Urinary bladder (tissue), 3 donors: ENCODE measurements at regions not wholly inside any gene's neighbourhood (a gene's known extent, or its start where the extent isn't known, plus 50 kb on each side); places are given as distances from the start of the nearest gene placed in this dataset.

Experiments used
- DNase-seq: peaks from one replicate; pipeline ENCODE4 v3.0.0-alpha.2; 2015; ENCODE audit errors: extremely low spot score
- H3K27ac ChIP-seq: one replicate; pipeline ENCODE4 v1.5.1; 2013; ENCODE audit warnings: low read depth, mild to moderate bottlenecking, moderate library complexity
- H3K36me3 ChIP-seq: one replicate; pipeline ENCODE4 v1.6.1; 2013; ENCODE audit warnings: mild to moderate bottlenecking, moderate library complexity; ENCODE audit not compliant: insufficient read depth
- H3K4me1 ChIP-seq: one replicate; pipeline ENCODE4 v1.6.1; 2013; ENCODE audit warnings: mild to moderate bottlenecking, moderate library complexity; ENCODE audit not compliant: insufficient read depth
- H3K4me3 ChIP-seq: one replicate; pipeline ENCODE4 v1.5.1; 2013; ENCODE audit warnings: low read depth, low read length
- WGBS: extraction: QIAGEN DNeasy Blood & Tissue Kit; methylation state at CpG from one replicate; pipeline ENCODE4 v1.1.7; 2013; 5-methylcytosine and 5-hydroxymethylcytosine counted together
- donor health status: healthy with polysubstance abuse.
- donor health status: healthy.

DNA sequence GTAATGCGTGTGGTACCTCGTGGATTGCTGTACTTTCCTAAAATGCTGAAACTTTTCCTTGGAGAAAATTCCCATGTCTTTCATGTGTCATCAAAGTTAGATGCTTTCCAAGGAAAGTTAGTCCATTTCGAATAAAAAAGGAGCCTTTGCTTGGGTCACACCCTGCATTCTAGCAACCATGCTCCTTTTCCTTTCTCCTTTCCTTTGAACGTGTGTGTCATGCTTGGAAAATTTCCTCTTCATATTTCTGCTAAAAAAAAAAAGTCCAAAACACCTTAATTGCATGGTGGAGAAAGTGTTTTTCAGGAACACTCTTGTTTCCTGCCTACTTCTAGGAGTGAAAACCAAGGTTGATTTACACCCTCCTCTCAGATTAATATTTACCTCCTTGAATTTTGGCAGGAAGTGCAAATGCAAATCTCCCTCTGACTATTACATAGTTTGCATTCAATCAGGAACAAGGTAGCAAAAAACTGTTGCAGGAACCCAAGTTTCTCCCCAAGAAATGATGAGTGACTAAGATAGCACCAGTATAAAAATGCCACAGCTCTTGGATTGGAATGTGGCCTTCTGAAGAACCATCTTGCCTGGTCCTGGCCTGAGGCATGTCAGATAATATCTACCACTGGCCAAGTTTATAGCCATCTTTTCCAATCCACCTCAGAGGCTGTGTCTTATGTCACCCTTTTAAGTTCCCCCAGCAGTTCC lies 590.6 kb downstream of the QKI start:
- H3K27ac ChIP-seq, result no peak overlapping the region
- H3K36me3 ChIP-seq, result no peaks in the 10 kb centered on the region
- no peaks in the 10 kb centered on the region for H3K4me1 ChIP-seq
- H3K4me3 ChIP-seq, result no peak overlapping the region
- DNase-seq, result no peak
- 58% methylated on average over 4 of the region's 4 CpGs for WGBS

DNA sequence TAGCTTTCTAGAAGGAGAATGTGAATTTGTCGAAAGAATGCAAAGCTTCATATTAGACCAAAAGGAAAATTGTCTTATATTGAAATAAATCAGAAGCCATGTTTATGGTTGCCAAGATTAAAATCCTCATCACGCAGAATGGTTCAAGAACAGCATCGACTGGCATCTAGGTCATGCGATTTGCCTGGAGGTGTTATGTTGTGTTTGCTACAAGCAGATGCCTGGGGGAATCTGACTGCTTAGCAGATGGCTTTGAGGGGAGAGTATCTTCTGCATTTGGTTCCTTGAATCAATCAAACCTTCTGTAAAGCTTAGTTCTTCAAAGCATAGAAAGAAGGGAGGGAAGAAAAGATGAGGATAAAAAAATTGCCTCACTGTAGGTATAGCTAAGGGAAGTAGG lies 585.8 kb downstream of the QKI start:
- WGBS, result 92% methylated on average over 4 of the region's 4 CpGs
- Histone ChIP-seq H3K27ac (no peak overlapping the region), H3K36me3 (no peaks in the 10 kb centered on the region), H3K4me3 (no peak overlapping the region), H3K4me1 (no peaks in the 10 kb centered on the region)
- DNase-seq, result no peak

DNA sequence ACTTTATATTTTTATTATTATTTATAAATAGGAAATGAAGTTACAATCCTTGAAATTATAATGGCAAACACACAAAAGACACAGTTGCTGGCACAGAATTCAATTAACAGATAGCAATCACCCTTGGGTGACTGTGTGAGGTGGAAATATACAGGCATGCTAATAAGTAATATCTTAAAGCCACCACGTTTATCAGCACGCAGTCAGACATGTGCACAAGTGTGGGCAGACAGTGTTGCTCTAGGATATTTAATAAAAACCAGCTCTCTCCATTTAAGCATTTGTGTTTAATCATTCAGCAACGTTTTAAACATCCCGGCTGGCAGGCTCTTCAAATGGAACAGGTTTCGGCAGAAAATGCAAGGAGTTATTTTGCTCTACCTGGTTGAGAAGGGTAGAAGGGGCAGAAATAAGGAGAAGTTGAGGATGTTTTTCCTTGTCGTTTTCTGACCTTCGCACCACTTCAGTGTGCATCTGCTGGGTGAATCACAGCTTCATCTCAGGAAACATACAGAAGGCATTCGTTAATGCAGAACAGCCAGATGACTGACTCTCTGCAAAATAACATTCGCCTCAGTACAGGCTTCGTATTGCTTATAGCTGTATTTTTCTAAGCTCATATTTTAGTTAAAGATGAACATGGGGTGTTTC lies 585.1 kb downstream of the QKI start:
- Histone ChIP-seq H3K4me3 (no peak overlapping the region), H3K36me3 (no peaks in the 10 kb centered on the region), H3K27ac (no peak overlapping the region), H3K4me1 (no peaks in the 10 kb centered on the region)
- no peak for DNase-seq
- 58% methylated on average over 10 of the region's 10 CpGs for WGBS

DNA sequence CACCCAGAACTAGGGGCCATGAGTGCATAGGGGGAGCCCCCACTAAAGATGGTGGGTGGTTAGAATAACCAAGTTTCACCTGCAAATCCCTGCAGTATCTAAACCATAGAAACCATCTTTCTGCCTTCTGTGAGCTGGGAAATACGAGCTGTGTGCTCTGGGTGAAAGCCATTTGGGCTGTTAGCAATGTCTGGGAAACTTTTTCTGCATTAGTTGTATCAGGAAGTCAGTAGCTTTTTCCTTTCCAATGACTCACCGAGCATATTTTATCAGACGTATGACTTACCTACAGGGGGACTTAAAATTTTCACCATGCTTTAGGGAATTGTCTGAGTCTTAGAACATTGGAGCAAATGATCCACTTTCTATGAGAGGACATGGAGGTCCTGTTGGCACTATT lies 584.0 kb downstream of the QKI start:
- no peaks in the 10 kb centered on the region for H3K4me1 ChIP-seq
- no peak for DNase-seq

DNA sequence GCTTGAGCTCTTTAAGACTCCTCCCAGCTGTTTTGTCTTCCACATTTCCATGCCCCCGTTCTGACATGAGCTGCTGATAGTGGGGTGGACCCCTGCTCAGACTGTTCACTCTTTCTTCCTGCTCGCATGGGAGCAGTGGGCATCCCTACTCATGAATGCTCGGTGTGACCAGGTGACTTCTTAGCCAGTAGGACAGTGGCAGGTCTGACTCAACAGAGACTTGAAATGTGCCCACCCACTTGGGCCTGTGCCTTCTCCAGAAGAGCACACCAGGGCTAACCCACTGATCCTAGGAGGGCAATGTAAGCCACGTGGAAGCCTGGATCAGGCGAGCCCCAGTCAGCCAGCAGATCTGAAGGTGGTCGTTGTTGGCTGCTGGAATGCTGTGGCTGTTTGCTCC lies 582.0 kb downstream of the QKI start:
- DNase-seq, result no peak
- Histone ChIP-seq H3K27ac (no peak overlapping the region), H3K36me3 (no peaks in the 10 kb centered on the region), H3K4me1 (no peaks in the 10 kb centered on the region), H3K4me3 (no peak overlapping the region)
- 85% methylated on average over 6 of the region's 6 CpGs for WGBS

More for the DNA sequence above, 584.0 kb downstream of the QKI start:
- 66% methylated on average over 3 of the region's 3 CpGs for WGBS
- Histone ChIP-seq H3K36me3 (no peaks in the 10 kb centered on the region), H3K27ac (no peak overlapping the region), H3K4me3 (no peak overlapping the region)

DNA sequence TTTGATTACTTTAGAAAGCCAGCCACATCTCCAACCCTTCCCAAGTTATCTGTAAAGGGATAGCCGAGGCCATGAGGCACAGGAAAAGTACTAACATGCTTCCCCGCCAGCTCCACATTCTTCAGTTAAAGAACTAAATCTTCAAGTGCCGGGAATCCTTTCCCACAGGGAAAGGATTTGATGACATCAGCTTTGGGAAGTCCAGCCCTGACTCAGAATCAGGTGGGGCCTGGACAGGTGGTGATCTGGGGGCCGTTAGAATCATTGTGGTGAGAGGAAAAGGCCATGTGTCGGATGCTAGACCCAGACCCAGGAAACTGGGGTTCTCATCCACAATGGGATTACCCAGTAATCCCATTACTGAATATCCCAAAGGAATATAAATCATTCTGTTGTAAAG lies 580.0 kb downstream of the QKI start:
- no peak overlapping the region for H3K27ac ChIP-seq
- H3K4me3 ChIP-seq, result no peak overlapping the region

DNA sequence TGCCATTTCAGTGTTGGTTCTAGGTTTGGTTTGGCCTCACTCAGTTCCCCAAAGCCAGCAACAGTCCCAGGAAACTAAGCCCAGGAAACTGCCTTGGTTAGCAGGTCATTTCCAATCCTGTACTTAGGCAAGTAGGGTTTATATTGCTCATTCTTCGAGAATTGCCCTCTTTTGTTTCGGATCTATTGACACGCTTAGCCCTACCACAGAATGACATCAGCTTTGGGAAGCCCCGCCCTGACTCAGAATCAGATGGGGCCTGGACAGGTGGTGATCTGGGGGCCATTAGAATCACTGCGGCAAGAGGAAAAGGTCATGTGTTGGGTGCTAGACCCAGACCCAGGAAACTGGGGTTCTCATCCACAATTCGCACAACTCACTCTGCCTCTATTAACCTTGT lies 578.2 kb downstream of the QKI start:
- no peak overlapping the region for H3K27ac ChIP-seq
- no peak overlapping the region for H3K4me3 ChIP-seq
- no peaks in the 10 kb centered on the region for H3K36me3 ChIP-seq
- H3K4me1 ChIP-seq, result no peaks in the 10 kb centered on the region
- WGBS, result 92% methylated on average over 6 of the region's 6 CpGs
- no peak for DNase-seq

More for the DNA sequence above, 580.0 kb downstream of the QKI start:
- Histone ChIP-seq H3K4me1 (no peaks in the 10 kb centered on the region), H3K36me3 (no peaks in the 10 kb centered on the region)
- WGBS, result 77% methylated on average over 5 of the region's 5 CpGs
- no peak for DNase-seq

DNA sequence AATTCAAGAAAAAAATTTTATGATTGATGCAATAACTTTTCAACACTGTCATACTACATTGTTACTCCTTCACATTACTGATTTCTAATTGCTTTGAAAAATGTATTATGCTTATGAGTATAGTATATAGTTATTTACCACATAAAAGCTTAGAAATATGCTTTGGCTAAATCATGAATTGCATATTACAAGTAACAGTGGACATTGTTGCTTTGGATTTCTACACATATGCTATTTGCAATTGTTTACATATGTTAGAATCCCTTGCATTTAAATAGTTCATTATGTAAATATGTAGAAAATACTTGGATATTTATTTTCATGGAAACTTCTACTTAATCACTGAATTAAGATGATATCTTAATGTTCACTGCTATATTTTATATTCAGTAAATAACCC lies 577.5 kb downstream of the QKI start:
- Histone ChIP-seq H3K4me3 (no peak overlapping the region), H3K4me1 (no peaks in the 10 kb centered on the region), H3K27ac (no peak overlapping the region), H3K36me3 (no peaks in the 10 kb centered on the region)
- DNase-seq, result no peak

DNA sequence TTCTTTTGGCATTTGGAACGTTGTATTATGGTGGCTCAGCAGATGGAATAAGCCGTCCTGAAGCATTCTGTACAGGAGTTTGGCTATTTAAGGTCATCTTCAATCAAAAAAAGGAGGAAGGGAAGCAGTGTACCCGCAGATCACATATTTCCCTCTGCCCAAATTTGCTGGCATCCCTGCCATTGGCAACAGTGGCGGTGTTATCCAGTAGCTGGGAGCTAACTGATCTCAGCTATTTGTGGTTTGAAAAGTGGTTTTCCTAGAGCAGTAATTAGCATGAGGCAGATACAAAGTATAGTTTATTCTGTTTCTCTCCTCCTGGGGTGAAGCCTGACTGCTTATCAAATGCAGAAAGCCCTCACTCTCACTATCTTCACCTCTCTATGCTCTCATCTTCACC lies 576.8 kb downstream of the QKI start:
- 82% methylated on average over 4 of the region's 4 CpGs for WGBS
- Histone ChIP-seq H3K36me3 (no peaks in the 10 kb centered on the region), H3K4me1 (no peaks in the 10 kb centered on the region), H3K4me3 (no peak overlapping the region), H3K27ac (no peak overlapping the region)
- no peak for DNase-seq

DNA sequence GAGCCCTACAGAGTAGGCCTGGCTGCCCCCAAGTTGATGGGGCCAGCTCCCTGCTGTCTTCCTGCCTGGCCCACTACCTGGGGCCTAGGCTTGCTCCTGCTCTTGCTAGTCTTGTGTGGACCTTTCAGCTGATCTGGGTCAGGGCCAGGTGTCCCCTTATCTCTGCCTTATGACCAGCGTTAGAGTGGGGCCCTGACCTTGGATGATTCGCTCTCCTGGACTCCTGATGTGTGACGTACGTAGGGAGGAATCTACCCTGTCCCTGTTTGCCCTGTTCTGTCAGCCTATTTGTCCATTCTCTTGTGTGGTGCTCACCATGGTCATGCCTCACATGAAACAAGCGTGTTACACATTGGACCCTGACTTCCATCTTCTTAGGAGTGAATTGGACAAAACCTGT lies 571.8 kb downstream of the QKI start:
- Histone ChIP-seq H3K4me3 (no peak overlapping the region), H3K27ac (no peak overlapping the region), H3K36me3 (no peaks in the 10 kb centered on the region), H3K4me1 (no peaks in the 10 kb centered on the region)
- no peak for DNase-seq
- WGBS, result 64% methylated on average over 5 of the region's 5 CpGs

DNA sequence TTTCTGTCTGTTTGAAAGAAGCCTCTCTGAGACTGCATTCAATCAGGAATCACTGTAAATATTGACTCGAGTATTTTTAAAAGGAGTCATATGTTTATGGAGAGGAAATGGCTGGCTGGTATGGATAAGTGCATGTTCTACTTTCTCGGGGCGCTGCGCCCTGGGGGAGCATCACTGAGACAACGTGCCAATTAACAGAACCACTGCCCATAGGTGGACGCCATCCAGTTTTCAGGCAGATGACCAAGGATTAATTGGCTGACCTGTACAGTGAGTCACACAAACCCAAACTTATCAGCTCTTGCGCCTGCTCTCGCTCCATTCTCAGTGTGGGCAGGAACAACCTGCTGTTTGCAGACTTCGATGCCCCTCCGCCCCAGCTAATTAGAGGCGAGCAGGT lies 571.2 kb downstream of the QKI start:
- DNase-seq, result no peak
- 51% methylated on average over 11 of the region's 11 CpGs for WGBS
- no peaks in the 10 kb centered on the region for H3K4me1 ChIP-seq
- no peak overlapping the region for H3K27ac ChIP-seq
- no peaks in the 10 kb centered on the region for H3K36me3 ChIP-seq
- no peak overlapping the region for H3K4me3 ChIP-seq

DNA sequence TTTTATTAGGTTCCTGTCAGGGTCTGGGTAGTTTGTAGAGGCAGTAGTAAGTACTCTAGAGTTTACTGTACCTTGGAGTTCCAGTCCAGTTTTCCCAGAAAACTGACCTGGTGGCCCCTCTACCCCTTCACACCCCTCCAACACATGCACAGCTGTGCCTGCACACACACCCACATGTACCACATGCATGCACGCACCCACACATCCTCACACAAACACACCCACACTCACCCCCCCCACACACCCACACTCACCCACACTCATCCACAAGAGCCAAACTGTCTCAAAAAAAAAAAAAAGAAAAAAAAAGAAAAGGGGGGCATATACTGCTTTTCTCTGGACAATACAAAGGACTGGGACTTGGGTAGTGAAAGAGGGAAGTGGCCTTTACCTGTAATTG lies 570.5 kb downstream of the QKI start:
- Histone ChIP-seq H3K36me3 (no peaks in the 10 kb centered on the region), H3K4me1 (no peaks in the 10 kb centered on the region), H3K27ac (no peak overlapping the region), H3K4me3 (no peak overlapping the region)
- WGBS, result 84% methylated on average over 1 of the region's 1 CpG
- no peak for DNase-seq

DNA sequence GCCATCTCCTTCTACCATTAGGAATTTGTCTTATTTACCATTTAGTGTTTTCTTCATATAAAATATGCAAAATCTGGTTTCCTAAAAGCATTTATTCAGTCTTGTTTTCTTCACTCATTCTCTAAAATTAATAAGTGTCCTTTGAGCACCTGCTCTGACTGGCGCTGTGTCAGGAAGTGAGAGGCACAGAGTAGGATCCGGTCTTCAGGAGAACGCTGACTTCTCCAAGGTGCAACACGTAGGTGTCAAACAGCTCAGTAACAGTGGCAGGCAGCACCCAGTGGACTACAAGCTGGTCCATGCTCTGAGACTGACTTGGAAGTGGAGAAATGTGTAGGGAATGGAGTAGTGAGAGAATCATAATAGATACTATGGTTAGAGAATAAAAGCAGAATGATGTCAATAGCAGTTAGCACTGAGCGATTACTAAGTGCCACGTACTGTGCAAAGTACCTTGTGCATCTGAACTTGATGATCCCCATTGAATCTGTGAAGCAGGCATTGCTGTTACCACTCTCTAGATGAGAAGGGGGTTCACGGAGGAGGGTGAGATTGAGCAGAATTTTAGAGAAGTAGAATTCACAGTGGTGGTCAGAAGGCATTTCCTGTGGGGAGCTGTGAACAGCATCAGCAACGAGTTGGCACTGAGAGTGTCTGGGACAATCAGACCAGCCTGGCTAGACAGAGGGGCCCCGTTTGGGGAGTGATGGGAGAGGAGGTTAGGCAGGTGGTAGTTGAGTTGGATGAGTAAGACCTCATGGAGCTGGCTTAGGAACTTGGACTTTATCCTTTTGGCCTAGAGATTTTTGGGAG lies 569.8 kb downstream of the QKI start:
- H3K4me1 ChIP-seq, result no peaks in the 10 kb centered on the region
- no peak for DNase-seq
- no peak overlapping the region for H3K27ac ChIP-seq
- no peaks in the 10 kb centered on the region for H3K36me3 ChIP-seq
- 68% methylated on average over 9 of the region's 9 CpGs for WGBS
- H3K4me3 ChIP-seq, result no peak overlapping the region

DNA sequence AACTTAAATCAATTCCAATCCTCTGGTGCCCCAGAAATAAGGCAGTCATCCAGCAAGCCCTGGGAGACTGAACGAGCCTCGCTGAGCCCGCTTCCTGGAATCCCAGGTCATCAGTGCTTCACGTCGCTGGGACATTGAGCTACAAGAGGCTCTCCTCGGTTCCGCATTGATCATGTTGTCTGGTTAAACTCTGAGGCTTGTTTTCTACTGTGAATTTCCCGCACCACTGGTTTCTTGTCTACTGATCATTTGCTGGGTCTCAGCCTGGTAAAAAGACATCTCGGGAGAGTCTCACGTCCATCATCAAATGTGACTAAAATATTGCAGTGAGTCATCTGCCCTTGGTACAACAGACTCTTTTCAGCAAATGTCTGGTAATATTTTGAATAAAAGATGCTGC lies 569.2 kb downstream of the QKI start:
- no peaks in the 10 kb centered on the region for H3K4me1 ChIP-seq
- no peak overlapping the region for H3K4me3 ChIP-seq
- H3K27ac ChIP-seq, result no peak overlapping the region
- no peak for DNase-seq
- H3K36me3 ChIP-seq, result no peaks in the 10 kb centered on the region
- WGBS, result 68% methylated on average over 10 of the region's 10 CpGs
